ENCODE measurements at regions not wholly inside any gene's neighbourhood (a gene's known extent, or its start where the extent isn't known, plus 50 kb on each side); places are given as distances from the start of the nearest gene placed in this dataset.
"Not testable (repeated sequence)": the region's sequence is repeated elsewhere in the genome, so short reads cannot be mapped to it uniquely, and the experiment has no call there.

GRCh38 chr16:63481060-63481459, 1444.8 kb upstream of the CDH8 start:
- DNase-seq (ENCODE audit: low read depth), result no peak

GRCh38 chr16:63473725-63474124, 1437.5 kb upstream of the CDH8 start:
- no peak for DNase-seq (ENCODE audit: low read depth)

- no peak for DNase-seq (ENCODE audit: low read depth)
These were observed 1431.3 kb upstream of the CDH8 start for GRCh38 chr16:63467513-63467912.

GRCh38 chr16:63462316-63462715, 1426.1 kb upstream of the CDH8 start:
- DNase-seq (ENCODE audit: low read depth), result no peak

GRCh38 chr16:63461248-63461841, 1425.1 kb upstream of the CDH8 start:
- DNase-seq (ENCODE audit: low read depth), result peak; percentile 29

- DNase-seq (ENCODE audit: low read depth), result no peak
These were observed 1422.6 kb upstream of the CDH8 start for GRCh38 chr16:63458846-63459245.

- no peak for DNase-seq (ENCODE audit: low read depth)
These were observed 1421.6 kb upstream of the CDH8 start for GRCh38 chr16:63457869-63458268.

GRCh38 chr16:63453261-63453660, 1417.0 kb upstream of the CDH8 start:
- DNase-seq (ENCODE audit: low read depth), result no peak

GRCh38 chr16:63447121-63447520, 1410.9 kb upstream of the CDH8 start:
- no peak for DNase-seq (ENCODE audit: low read depth)

- DNase-seq (ENCODE audit: low read depth), result no peak
These were observed 1406.0 kb upstream of the CDH8 start for GRCh38 chr16:63442246-63442645.

- no peak for DNase-seq (ENCODE audit: low read depth)
These were observed 1390.1 kb upstream of the CDH8 start for GRCh38 chr16:63426275-63426870.

GRCh38 chr16:63422715-63423114, 1386.5 kb upstream of the CDH8 start:
- DNase-seq (ENCODE audit: low read depth), result no peak

- no peak for DNase-seq (ENCODE audit: low read depth)
These were observed 1380.5 kb upstream of the CDH8 start for GRCh38 chr16:63416712-63417111.

- DNase-seq (ENCODE audit: low read depth), result no peak
These were observed 1378.8 kb upstream of the CDH8 start for GRCh38 chr16:63415014-63415413.

- no peak for DNase-seq (ENCODE audit: low read depth)
These were observed 1374.4 kb upstream of the CDH8 start for GRCh38 chr16:63410594-63410993.

- DNase-seq (ENCODE audit: low read depth), result no peak
These were observed 1367.6 kb upstream of the CDH8 start for GRCh38 chr16:63403792-63404191.

- DNase-seq (ENCODE audit: low read depth), result not testable (repeated sequence)
These were observed 1352.0 kb upstream of the CDH8 start for GRCh38 chr16:63388277-63388676.

- no peak for DNase-seq (ENCODE audit: low read depth)
These were observed 1349.6 kb upstream of the CDH8 start for GRCh38 chr16:63385714-63386432.

- no peak for DNase-seq (ENCODE audit: low read depth)
These were observed 1337.5 kb upstream of the CDH8 start for GRCh38 chr16:63373744-63374143.

- DNase-seq (ENCODE audit: low read depth), result no peak
These were observed 1336.6 kb upstream of the CDH8 start for GRCh38 chr16:63372815-63373214.

GRCh38 chr16:63372283-63372682, 1336.0 kb upstream of the CDH8 start:
- no peak for DNase-seq (ENCODE audit: low read depth)

GRCh38 chr16:63365649-63366304, 1329.5 kb upstream of the CDH8 start:
- no peak for DNase-seq (ENCODE audit: low read depth)

- DNase-seq (ENCODE audit: low read depth), result no peak
These were observed 1327.5 kb upstream of the CDH8 start for GRCh38 chr16:63363738-63364137.

Measured in iris pigment epithelial cell (primary cell).